Dermis blood vessel endothelial cell (primary cell): ENCODE measurements at regions not wholly inside any gene's neighbourhood (a gene's known extent, or its start where the extent isn't known, plus 50 kb on each side); places are given as distances from the start of the nearest gene placed in this dataset.

ENCODE experiments used
- DNase-seq: peaks from one replicate; pipeline ENCODE4 v3.0.0; 2010

DNA sequence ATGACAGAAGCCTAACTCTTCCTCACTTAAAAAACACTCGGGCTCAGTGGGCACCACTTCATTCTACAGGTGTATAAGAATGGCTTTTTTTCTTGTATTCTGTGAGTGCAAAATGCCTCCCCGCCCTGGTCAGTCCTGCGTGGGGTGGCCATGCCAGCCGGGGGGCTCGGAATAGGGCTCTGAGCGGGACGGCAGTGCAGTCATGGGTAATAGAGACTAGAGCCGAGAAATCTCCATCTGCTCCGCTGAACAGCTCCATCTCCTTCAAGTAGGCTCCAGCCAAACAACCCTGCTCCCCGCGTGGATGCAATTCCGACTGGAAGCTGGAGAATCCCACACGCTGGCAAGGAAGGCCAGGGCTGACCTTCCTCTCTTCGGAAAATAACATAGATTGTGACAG, 317.0 kb upstream of the IRX4 start:
- no peak for DNase-seq

- no peak for DNase-seq
Observed at GRCh38 chr5:2196989-2197619, 314.4 kb upstream of the IRX4 start.

- DNase-seq, result no peak
Observed at GRCh38 chr5:2196416-2196815, 313.7 kb upstream of the IRX4 start.

- DNase-seq, result no peak
Observed at GRCh38 chr5:2194949-2195348, 312.2 kb upstream of the IRX4 start.

- no peak for DNase-seq
Observed at GRCh38 chr5:2194236-2194555, 311.5 kb upstream of the IRX4 start.

GRCh38 chr5:2193542-2194235, 311.0 kb upstream of the IRX4 start:
- no peak for DNase-seq

GRCh38 chr5:2193142-2193541, 310.4 kb upstream of the IRX4 start:
- DNase-seq, result no peak

DNA sequence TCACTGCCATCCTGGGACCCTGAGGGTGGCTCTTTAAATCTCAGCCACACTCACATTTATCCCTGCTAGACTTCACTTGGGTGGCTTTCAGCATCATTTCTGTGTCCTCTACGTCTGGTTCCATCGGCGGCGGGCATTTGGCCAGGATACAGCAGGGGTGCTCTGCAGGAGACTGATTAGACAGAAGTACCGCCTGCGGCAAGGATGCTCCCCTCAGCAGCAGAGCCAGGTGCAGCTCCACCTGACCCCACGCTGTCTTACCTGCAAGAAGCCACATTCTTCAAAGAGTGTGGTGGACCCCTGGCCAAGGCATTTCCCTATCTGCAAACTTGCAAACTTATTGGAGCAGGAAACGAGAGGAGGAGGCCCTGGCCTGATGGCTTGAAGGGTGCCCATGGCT, 309.8 kb upstream of the IRX4 start:
- DNase-seq, result no peak

DNA sequence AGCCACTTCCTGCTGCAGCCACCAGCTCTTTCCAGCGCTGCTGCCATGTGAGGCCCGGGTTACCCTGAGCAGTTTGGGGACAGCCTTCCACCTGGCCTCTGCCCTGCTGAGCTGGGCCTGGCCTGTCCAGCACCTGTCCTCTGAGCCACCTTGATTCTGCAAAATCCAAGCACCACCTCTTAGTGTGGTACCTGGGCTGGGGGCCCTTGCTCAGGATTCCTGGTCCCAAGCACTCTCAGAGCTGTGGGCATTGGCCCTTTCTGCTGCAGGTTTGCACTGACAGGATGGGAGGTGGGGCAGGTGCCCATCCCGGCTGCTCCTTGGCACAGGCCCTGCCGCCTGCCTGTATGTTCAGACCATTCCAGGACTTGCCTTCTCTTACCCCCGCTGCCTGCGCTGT, 309.2 kb upstream of the IRX4 start:
- DNase-seq, result no peak

GRCh38 chr5:2190549-2190948, 307.8 kb upstream of the IRX4 start:
- DNase-seq, result no peak

DNA sequence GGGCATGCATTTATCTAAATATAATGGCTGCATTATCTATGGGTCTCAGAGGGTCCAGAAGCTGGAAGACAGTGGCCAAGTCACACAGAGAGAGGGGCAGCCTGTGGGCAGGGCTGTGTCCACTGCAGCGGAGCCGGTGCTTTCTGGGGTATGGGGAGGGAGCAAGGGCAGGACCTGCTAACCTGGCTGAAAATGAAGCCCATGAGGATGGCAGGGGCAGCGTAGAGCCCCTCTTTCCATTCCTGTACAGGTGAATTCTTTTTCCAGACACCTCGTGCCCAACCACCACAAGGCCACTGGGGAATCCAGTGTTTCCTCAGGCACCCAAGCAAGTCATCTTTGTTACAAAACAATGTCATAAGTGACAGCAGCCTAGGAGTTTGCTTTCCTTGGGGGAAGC, 305.9 kb upstream of the IRX4 start:
- no peak for DNase-seq

- no peak for DNase-seq
Observed at GRCh38 chr5:2188137-2188536, 305.4 kb upstream of the IRX4 start.

DNA sequence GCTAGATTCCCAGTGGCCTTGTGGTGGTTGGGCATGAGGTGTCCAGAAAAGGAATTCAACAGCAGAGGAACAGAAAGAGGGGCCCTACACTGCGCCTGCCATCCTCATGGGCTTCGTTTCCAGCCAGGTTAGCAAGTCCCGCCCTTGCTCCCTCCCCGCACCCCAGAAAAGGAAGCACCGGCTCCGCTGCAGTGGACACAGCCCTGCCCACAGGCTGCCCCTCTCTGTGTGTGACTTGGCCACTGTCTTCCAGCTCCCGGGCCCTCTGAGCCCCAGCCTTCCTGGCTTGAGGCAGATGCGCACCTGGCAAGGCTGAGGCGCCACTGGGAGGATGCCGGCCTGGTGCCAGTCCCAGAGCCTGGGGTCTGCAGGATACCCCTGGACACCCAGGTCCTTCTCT, 305.0 kb upstream of the IRX4 start:
- no peak for DNase-seq

DNA sequence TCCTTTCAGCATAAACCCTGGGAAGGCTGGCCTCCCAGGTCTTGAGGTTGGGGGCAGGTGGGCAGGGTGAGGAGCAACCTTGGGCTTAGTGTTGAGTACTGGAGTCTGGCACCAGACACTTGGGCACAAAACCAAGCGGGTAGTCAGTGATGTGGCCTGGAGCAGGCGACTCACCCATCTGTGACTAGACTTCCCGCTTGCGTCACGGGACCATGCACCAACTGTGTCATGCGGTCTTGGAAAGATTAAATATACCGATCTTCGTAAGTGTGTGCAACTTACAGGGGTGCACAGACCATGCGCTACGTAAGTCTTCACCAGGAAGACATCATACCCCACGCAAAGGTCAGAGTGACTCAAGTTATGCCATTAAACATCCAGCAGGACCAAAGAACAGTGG, 304.4 kb upstream of the IRX4 start:
- no peak for DNase-seq

DNA sequence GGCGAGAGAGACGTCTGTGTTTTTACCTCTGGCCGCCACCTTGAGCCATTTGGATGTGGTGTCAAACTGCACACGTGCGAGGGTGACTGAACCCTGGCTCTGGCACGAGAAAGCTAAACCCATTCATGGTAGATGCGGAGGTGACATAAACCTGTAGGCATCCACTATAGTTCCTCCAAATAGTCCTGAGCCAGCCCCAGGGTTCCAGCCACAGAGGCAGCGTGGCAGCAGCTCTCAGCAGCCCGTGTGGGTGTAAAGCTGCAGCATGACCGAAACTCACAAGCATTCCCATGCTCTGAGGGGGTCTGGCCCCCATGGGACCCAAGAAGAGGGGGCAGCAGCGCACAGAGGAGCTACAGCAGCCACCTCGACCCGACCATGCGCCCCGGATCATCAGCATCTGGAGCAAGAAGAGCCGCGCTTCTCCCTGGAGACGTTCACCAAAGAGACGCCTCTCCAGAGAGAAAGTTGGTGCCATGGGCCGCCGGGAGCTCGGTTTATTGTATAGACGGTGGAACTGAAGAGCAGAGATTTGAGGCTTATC, 303.8 kb upstream of the IRX4 start:
- DNase-seq, result no peak

DNA sequence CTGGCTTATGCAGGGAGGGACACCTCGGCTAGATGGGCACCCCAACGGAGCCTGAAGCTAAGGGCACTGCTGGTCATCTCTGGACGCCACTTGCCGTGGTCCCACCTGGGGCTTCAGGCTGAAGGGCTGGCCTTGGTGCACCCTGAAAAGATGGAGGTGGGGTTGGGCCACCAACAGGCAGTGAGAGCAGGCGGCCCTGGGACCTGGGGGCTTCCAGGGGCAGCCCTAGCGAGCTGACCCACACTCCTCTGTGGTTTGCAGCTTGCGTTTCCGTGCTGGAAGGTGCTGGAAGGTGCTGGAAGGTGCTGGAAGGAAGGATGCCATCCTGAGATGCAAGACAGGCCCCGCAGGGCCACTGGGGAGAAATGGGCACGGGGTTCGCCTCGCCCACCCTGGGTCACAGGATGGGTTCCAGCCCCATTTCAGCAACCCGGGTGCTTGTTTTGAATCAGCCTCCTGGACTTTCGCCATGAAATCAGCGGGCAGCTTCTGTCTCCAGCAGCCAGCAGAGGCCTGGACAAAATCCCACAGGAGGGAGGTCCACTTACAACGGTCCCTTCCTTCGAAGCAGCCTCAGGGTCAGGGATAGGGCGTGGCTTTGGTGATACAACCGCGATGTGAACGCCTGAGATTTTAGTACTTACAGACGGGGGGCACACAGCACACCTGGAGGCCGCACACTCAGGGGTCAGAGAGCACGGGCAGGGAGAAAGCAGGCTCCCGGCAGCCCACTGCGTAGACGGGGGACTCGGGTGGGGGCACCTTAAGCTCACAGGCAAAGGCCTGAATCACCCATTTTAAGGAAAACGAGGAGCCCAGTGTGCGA, 303.1 kb upstream of the IRX4 start:
- DNase-seq, result no peak

GRCh38 chr5:2184563-2185540, 302.1 kb upstream of the IRX4 start:
- DNase-seq, result no peak

GRCh38 chr5:2184026-2184366, 301.3 kb upstream of the IRX4 start:
- no peak for DNase-seq

DNA sequence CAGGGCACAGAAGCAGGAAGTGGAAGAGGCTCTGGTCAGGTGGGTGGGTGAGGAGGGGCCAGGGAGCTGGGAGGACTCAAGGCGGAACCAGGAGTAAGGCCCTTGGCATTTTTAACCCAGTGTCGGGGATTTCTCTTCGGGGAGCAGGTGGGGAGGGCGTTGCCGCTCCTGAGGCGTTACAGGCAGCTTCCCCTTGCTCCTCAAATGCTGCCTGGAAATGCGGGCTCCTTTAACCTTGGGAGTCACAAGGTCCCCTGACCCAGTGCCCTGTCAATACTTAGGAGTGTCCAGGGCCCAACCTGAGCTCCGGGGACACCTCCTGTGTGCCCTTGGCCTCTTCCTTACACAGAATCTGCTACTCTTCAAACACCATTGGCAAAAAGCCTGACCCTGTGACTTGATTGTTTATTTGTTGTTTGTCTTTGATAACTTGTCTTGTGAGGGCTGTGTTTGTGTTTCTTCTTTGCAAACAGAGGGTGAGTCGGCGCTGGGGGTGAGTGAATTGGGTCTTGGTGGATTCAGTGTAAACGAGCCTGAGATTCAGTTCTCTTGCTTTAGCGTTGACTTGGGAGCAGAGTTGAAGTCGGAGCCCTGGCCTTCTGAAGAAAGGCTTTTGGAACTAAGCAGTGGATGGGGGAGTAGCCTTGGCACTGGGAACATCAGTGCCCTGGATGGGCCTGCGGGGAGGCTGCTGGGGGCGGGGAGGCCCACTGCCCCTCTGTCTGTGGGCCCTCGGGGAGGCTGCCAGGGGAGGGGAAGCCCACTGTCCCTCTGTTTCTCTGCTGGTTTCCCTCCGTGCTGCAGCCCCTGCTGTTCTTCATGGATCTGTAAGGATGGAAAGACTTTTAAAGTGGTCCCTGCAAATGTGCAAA, 300.7 kb upstream of the IRX4 start:
- no peak for DNase-seq

- no peak for DNase-seq
Observed at GRCh38 chr5:2182020-2182419, 299.3 kb upstream of the IRX4 start.

GRCh38 chr5:2181557-2181956, 298.8 kb upstream of the IRX4 start:
- no peak for DNase-seq

GRCh38 chr5:2181149-2181548, 298.4 kb upstream of the IRX4 start:
- no peak for DNase-seq
